SU-DHL-6 (cell line): ENCODE measurements at regions not wholly inside any gene's neighbourhood (a gene's known extent, or its start where the extent isn't known, plus 50 kb on each side); places are given as distances from the start of the nearest gene placed in this dataset.

Experiments used
- H2AFZ ChIP-seq: fragments of 200-600 bp; sonication (generic); 2 replicates; pipeline ENCODE4 v1.6.1; 2014; ENCODE audit warnings: low read depth, mild to moderate bottlenecking, moderate library complexity, mixed read lengths, antibody characterized with exemption, low read length; ENCODE audit not compliant: severe bottlenecking
- H3F3A ChIP-seq: fragments of 200-600 bp; shearing (Covaris generic); 2 replicates; pipeline ENCODE4 v1.6.0; 2016; ENCODE audit warnings: antibody characterized with exemption, mild to moderate bottlenecking; ENCODE audit not compliant: insufficient read depth
- H3K27ac ChIP-seq: fragments of 200-600 bp; sonication (generic); 2 replicates; pipeline ENCODE4 v1.5.1; 2016; ENCODE audit warnings: low read depth, mild to moderate bottlenecking, low read length, moderate library complexity, mixed read lengths
- H3K27me3 ChIP-seq: fragments of 200-600 bp; sonication (generic), shearing (Covaris generic); 2 replicates; pipeline ENCODE4 v1.6.0; 2014; ENCODE audit warnings: mild to moderate bottlenecking, low read length
- H3K36me3 ChIP-seq: fragments of 200-600 bp; sonication (generic); 2 replicates; pipeline ENCODE4 v1.6.1; 2014; ENCODE audit warnings: mild to moderate bottlenecking, low read length, mixed read lengths
- H3K4me2 ChIP-seq: fragments of 300-600, 200-600 bp; shearing (Covaris generic), sonication (generic); 2 replicates; pipeline ENCODE4 v1.6.0; 2014; ENCODE audit warnings: low read length, low read depth, mild to moderate bottlenecking; ENCODE audit not compliant: poor library complexity, severe bottlenecking
- H3K4me3 ChIP-seq: fragments of 200-600 bp; sonication (generic); 2 replicates; pipeline ENCODE4 v1.5.1; 2014; ENCODE audit warnings: antibody characterized with exemption, low read length, mild to moderate bottlenecking, mixed read lengths; ENCODE audit not compliant: insufficient read depth, poor library complexity, severe bottlenecking
- H3K79me2 ChIP-seq: fragments of 200-600 bp; sonication (generic); 2 replicates; pipeline ENCODE4 v1.6.1; 2014; ENCODE audit warnings: mild to moderate bottlenecking, low read length, moderate library complexity; ENCODE audit not compliant: insufficient read depth
- H3K9ac ChIP-seq: fragments of 200-600 bp; sonication (generic); 2 replicates; pipeline ENCODE4 v1.7.0; 2014; ENCODE audit warnings: mild to moderate bottlenecking, low read length
- H3K9me2 ChIP-seq: fragments of 200-600 bp; sonication (generic); replicated peaks from 2 replicates; pipeline ENCODE4 v1.6.1; 2014; ENCODE audit warnings: low read length; ENCODE audit not compliant: insufficient read depth
- H3K9me3 ChIP-seq: fragments of 200-600 bp; sonication (generic); 2 replicates; pipeline ENCODE4 v1.6.1; 2014; ENCODE audit warnings: low read length, mixed read lengths; ENCODE audit not compliant: insufficient read depth
- H4K20me1 ChIP-seq: fragments of 200-600 bp; sonication (generic); 2 replicates; pipeline ENCODE4 v1.6.1; 2014; ENCODE audit warnings: low read depth, mild to moderate bottlenecking, antibody characterized with exemption, low read length, moderate library complexity, mixed read lengths
- EZH2phosphoT487 ChIP-seq: fragments of 200-600 bp; sonication (generic), shearing (Covaris generic); conservative IDR thresholded peaks from 2 replicates; pipeline ENCODE4 v1.6.1; 2018; ENCODE audit warnings: mild to moderate bottlenecking, antibody characterized with exemption, low read length, moderate library complexity, mixed read lengths
- TF ChIP-seq, protein P1 (sequence below): fragments of 200-600 bp; sonication (generic); IDR thresholded peaks from one replicate; pipeline ENCODE4 v1.5.1; 2017; ENCODE audit warnings: antibody characterized with exemption, mild to moderate bottlenecking, low read length, moderate library complexity; ENCODE audit not compliant: insufficient read depth, poor library complexity, severe bottlenecking

DNA sequence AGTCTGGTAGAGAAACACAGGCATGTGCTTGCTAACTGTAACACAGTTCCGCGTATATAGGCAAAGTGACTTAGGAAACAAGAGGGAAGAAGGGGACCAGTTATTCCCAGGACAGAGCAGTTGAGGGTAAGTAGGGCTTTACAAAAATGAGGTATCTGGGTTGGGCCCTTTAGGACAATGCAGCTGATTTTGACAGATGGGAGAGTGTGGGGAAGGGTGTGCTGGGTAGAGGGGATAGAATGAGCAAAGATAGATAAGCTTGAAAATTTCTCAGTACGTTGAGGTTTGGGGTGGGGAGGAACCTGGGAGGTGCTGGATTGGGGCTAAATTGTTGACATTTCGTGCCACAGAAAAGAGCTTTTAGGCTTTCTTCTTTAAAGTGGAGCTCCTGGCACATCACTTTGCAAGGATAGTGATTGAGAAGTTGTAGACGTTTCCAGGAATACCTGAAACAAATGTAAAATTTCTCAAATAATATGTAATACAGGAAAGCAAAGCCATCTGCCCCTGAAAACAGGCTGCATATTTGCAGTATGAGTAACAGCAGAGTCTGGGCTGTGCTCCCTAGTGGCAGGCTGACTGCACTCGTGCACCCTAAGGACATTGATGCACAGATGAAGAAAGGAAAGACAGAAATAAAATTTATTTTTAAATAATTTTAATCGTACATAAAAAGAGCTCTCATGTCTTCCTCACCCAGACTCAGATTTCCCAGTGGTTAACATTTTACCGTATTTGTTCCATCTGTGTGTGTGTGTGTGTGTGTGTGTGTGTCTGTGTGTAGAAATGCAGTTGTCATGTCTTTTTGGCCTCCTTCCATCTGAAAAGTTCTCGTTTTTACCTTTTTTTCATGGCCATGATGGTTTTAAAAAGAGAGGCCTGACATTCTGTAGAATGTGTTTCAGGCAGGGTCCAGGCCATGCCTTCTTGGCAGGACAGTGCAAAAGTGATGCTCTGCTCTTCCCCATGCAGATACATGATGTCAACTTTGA is 144.9 kb upstream of the DMRT1 start:
- Histone ChIP-seq H4K20me1 (no peaks in the 10 kb centered on the region), H3K27ac (peak overlapping the region; percentile 30; the same call in 1 of the 2 replicates), H3K9me3 (no peaks in the 10 kb centered on the region), H3K36me3 (no peaks in the 10 kb centered on the region; the same call in 1 of the 2 replicates), H3K4me3 (no peak overlapping the region), H3K27me3 (no peaks in the 10 kb centered on the region), H2AFZ (no peak overlapping the region), H3K9ac (no peak overlapping the region), H3F3A (peaks cover 19% of the 10 kb centered on the region; the same call in 1 of the 2 replicates), H3K9me2 (no peaks in the 10 kb centered on the region), H3K4me2 (no peak overlapping the region), H3K79me2 (peaks cover 50% of the 10 kb centered on the region)
- TF ChIP-seq, protein P1, sequence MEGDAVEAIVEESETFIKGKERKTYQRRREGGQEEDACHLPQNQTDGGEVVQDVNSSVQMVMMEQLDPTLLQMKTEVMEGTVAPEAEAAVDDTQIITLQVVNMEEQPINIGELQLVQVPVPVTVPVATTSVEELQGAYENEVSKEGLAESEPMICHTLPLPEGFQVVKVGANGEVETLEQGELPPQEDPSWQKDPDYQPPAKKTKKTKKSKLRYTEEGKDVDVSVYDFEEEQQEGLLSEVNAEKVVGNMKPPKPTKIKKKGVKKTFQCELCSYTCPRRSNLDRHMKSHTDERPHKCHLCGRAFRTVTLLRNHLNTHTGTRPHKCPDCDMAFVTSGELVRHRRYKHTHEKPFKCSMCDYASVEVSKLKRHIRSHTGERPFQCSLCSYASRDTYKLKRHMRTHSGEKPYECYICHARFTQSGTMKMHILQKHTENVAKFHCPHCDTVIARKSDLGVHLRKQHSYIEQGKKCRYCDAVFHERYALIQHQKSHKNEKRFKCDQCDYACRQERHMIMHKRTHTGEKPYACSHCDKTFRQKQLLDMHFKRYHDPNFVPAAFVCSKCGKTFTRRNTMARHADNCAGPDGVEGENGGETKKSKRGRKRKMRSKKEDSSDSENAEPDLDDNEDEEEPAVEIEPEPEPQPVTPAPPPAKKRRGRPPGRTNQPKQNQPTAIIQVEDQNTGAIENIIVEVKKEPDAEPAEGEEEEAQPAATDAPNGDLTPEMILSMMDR, result no peak
- no peak for TF ChIP-seq EZH2phosphoT487

DNA sequence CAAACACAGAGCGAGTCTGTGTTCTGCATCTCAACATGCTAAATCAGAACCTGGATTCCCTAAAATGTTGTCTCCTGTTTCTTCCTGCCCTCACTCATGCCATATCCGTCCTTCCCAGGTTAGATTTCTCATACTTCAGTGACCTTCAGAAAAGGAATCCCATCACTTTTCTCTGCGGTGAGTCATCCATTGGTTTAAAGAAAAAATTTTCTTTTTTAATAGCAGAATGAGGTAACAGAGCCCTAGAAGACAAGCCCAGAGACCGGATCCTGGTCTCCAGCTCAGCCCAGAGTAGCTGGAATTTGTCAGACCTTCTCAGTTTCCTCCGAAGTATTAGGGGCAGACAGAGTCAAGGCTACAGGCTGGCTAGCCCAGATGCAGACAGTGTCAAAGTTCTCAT is 143.2 kb upstream of the DMRT1 start:
- no peaks in the 10 kb centered on the region for H4K20me1 ChIP-seq
- H3K9me3 ChIP-seq, result no peaks in the 10 kb centered on the region
- H3K36me3 ChIP-seq, result no peaks in the 10 kb centered on the region; the same call in 1 of the 2 replicates
- no peak overlapping the region for H2AFZ ChIP-seq
- no peak overlapping the region for H3K9ac ChIP-seq
- H3K4me3 ChIP-seq, result no peak overlapping the region
- no peaks in the 10 kb centered on the region for H3K9me2 ChIP-seq
- no peak overlapping the region for H3K4me2 ChIP-seq
- H3K27me3 ChIP-seq, result no peaks in the 10 kb centered on the region
- TF ChIP-seq, protein P1, result no peak
- no peak for TF ChIP-seq EZH2phosphoT487
- peaks cover 50% of the 10 kb centered on the region for H3K79me2 ChIP-seq
- no peak overlapping the region for H3K27ac ChIP-seq
- peaks cover 15% of the 10 kb centered on the region for H3F3A ChIP-seq

DNA sequence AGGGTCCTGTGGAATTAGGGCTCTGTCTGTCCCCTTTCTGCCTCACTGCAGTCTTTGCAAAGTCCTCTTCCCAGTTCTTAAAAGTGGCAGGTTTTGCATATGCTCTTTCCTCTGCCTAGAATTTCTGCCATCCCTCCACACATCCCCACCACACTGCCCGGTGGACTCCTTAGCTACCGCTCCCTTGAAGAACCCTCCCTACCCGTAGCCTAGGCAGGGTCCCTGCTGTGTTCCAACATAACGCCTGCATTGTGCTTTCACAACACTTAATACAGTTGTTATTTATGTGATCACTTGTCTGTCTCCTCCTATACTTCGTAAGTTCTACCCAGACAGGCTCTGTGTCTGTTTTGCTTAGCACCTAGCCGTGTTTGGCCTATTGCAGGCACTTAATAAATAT is 142.5 kb upstream of the DMRT1 start:
- no peak overlapping the region for H3K4me2 ChIP-seq
- no peaks in the 10 kb centered on the region for H3K9me3 ChIP-seq
- TF ChIP-seq, protein P1, result no peak
- no peak for TF ChIP-seq EZH2phosphoT487
- H3K79me2 ChIP-seq, result peaks cover 44% of the 10 kb centered on the region
- peaks cover 9% of the 10 kb centered on the region for H3F3A ChIP-seq
- no peak overlapping the region for H2AFZ ChIP-seq
- H3K9me2 ChIP-seq, result no peaks in the 10 kb centered on the region
- no peaks in the 10 kb centered on the region for H3K27me3 ChIP-seq
- no peaks in the 10 kb centered on the region; the same call in 1 of the 2 replicates for H3K36me3 ChIP-seq
- no peak overlapping the region for H3K4me3 ChIP-seq
- no peak overlapping the region for H3K27ac ChIP-seq
- H4K20me1 ChIP-seq, result no peaks in the 10 kb centered on the region
- H3K9ac ChIP-seq, result no peak overlapping the region
